GM21381 (cell line): ENCODE measurements at regions not wholly inside any gene's neighbourhood (a gene's known extent, or its start where the extent isn't known, plus 50 kb on each side); places are given as distances from the start of the nearest gene placed in this dataset.

ENCODE experiments used
- ATAC-seq: cut with Tn5 transposase; IDR thresholded peaks from one replicate; pipeline ENCODE4 v1.9.1; 2021; ENCODE audit warnings: mild to moderate bottlenecking, moderate library complexity; ENCODE audit not compliant: unreplicated experiment

DNA sequence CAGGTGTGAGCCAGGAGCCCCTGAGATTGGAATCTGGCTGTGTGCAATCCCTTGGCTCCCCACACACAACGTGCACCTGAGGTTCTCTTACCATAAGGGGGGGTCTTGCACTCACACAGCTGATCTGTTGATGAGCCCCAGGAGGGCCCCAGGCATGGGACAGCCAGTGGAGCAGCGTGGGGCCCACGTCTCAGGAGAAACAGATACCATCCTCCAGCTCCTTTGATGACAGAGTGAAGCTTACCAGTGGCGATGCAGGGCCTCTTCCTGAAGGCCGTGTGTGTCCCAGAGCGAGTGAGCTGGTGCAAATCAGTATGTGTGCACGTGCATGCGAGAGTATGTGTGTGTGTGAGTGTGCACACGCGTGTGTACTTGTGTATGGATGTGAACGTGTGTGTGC, 287.4 kb downstream of the IRX1 start:
- ATAC-seq, result no peak

DNA sequence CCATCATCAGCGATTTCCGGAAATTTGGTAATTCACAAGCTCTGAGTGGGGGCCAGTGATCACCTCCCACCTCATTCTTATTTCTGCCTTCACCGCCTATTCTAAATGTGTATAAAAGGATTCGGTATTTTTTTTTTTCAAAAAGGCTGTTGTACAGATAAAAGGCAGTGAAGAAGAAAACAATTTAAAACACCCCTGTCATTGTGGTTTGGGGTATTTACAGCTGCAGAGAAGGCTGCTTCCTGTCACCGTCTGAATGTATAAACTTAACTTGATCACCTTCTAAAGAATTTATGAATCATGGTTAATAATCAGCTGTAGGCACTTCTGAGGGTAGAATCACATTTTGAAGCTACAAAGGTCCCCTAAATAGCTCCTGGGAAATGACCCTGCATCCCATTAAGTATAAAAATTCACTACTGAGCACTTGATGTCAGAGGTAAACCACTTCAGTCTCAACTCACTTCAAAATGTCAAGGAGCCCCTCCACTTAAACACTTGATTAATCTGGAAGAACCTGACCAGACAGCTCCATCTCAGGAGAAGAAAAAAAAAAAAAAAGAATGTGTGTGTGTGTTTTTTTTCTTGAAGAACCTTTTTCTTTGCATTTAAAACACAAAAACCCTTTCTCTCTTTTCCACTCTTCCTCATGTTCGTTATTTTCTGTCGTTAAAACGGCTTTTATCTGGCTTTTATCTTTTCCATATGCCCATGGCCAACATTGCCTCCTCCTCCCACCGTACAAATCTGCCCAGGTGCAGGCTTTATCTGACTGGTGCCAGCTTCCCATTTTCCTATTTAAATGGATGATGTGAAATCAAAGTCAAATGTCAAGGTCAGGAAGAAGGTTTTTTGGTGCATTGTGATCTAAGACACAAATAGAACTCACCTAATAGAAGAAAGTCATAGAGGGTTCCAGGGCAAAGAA, 291.2 kb downstream of the IRX1 start:
- ATAC-seq, result no peak

GRCh38 chr5:3888310-3888709, 292.7 kb downstream of the IRX1 start:
- no peak for ATAC-seq

DNA sequence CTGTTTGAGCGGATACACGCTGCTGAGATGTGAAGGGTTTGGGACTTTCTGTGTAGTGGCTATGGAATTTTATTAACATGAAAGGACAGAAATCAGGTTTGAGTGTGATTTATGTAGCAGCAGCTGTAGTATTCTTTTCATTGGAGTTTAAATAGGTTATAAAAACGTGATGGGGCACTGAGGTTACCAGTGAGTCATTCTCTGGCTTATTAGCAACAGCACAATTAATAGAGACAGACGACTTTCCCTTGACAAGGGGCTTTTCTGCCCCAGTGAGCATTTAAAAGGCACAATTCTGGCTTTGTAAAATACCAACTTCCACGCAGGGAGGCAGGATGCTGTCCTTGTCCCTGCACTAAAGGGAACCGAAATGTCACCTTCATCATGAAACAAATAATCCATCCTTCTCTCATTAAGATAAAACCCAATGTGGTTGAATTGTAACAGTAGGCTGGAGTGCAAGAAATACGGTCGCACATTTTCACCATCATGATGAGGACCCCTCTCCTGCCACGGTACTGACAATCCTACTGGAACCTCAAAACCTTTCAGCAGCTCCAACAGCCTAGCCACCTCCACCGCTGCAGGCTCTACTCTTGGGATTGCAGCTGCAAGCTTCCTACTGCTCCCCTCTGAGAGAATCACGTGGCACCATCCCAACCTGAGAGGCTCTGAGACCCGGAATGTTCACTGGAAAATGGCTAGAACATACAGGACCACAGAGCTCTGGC, 293.9 kb downstream of the IRX1 start:
- no peak for ATAC-seq

- no peak for ATAC-seq
Measured at GRCh38 chr5:3891113-3891512, 295.5 kb downstream of the IRX1 start.

- ATAC-seq, result no peak
Measured at GRCh38 chr5:3893527-3893926, 297.9 kb downstream of the IRX1 start.

- ATAC-seq, result no peak
Measured at GRCh38 chr5:3893975-3894374, 298.3 kb downstream of the IRX1 start.

DNA sequence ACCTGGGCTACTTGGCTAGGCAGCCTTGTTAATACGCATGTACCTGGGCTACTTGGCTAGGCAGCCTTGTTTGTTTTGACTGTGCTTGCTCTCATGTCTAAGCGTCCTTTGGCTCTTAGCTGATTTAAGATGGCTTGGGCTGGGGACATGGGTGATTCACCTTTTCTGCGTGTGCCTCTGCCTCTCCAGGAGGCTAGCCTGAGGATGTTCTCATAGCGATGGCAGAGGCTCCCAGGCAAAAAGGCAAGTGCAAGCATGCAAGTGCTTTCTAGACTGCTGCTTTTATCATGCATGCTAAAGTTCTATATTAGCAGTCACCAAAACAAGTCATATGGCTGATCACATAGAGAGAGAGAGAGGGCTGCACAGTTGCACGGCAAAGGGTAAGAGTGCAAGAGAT, 300.5 kb downstream of the IRX1 start:
- no peak for ATAC-seq

DNA sequence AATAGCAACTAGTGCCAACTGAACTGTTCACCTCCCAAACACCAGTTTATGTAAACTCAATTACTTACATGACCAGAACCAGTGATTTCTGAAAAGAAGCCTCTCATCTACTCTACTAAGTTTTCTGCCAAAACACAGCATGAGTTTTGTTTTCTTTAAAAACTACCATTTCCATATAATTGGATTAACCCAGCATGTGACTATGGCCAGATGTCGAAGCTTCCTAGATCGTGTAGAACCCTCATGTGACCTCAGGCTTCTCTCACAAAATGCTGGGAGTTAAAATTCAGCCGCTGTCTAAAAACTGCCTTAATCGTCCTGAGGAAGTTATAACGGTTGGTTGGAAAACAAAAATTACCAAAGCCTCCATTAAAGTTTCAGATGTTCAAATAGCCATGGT, 303.5 kb downstream of the IRX1 start:
- no peak for ATAC-seq

DNA sequence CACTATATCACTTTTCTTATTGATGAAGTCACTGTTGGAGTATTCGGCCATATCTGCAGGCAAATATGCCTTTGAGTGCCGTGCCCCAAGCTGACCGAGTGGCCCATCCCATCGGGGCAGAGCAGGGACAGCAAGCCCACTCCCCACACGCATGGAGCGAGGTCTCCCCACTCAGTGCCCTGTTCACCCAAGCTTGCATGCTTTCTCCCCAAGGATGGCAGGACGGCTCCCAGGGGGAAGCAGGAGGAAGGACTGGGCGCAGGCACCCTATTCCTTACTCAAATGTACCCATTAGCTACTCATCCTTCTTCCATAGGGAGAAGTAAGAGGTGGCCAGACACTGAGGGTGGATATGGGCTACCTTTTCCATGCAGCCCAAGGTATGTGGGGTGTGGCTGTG, 309.0 kb downstream of the IRX1 start:
- ATAC-seq, result no peak

GRCh38 chr5:3905031-3905430, 309.4 kb downstream of the IRX1 start:
- ATAC-seq, result no peak

DNA sequence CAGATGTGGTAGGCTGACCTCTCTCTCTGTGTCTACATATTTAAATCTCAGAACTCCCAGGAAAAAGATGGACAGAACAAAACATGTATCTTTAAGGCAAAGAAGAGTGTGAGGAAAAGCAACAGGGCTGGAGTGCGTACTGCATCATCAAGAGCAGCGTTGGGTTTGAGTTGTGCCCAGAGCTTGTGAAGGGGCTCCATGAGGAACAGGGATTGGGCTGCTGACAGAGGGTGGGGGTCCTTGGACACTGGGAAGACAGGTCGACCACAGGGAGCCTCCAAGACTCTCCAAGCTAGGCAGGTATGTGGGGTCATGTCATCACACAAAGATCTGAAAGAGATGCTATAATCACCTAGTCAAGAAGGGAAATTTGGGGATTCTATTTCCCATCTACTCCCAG, 309.9 kb downstream of the IRX1 start:
- no peak for ATAC-seq

DNA sequence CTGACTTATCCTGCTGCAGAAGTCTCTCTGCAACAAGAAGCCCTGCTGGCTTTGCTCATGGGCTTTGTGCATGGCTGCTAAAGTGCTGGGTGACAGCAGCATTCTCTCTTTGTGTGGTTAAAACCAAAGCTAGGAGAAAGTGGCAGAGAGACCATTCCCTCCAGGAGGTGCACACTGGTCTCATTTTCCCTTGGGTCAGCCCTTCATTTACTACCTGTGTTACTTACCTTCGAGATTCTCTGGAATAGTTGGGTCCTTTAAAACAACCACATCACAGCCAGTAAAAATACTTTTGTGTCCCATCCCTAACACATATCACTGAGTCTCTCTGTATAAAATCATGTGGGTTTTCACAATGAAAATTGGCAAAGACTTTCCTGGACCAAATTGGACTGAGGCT, 315.5 kb downstream of the IRX1 start:
- ATAC-seq, result no peak

GRCh38 chr5:3911773-3912172, 316.1 kb downstream of the IRX1 start:
- no peak for ATAC-seq

DNA sequence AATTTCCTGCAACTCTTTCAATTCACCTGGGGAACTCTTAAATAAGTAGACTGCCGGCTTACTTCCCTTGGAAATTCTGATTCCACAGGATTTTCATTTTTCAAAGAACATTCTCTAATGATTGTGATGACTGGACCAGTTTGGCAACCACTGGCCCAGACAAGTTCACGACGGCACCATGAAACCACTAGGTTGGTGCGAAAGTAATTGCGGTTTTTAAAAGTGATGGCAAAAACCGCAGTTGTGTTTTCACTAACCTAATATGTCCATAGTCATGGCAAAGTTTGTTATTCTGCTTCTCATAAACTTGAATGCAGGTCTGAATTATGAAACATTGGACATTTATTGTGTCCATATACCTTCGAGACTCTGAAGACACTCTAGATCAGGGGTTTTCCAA, 317.2 kb downstream of the IRX1 start:
- ATAC-seq, result no peak

GRCh38 chr5:3913279-3913678, 317.6 kb downstream of the IRX1 start:
- ATAC-seq, result no peak

GRCh38 chr5:3925022-3925421, 329.4 kb downstream of the IRX1 start:
- ATAC-seq, result no peak

GRCh38 chr5:3925935-3926334, 330.3 kb downstream of the IRX1 start:
- ATAC-seq, result no peak

- ATAC-seq, result no peak
Measured at GRCh38 chr5:3929799-3930198, 334.2 kb downstream of the IRX1 start.

- no peak for ATAC-seq
Measured at GRCh38 chr5:3931976-3932375, 336.3 kb downstream of the IRX1 start.

DNA sequence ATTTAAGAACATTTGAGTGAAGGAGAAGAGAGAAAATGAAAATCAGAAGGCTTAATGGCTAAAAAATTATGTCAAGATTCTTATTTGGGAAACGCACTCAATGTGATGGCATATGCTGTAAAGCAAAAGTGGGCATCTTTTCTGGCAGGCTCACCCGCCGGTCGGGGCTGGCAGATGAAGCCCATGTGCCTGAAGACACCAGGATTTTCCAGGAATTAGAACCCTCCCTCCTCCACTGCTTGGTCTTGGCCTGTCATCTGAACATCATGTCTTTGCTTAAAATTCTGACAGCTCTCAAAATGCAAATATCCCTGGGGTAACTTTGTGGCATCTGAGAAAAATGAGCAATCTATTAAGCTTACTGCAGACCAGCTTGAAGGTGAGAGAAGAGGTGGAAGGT, 337.9 kb downstream of the IRX1 start:
- ATAC-seq, result no peak

DNA sequence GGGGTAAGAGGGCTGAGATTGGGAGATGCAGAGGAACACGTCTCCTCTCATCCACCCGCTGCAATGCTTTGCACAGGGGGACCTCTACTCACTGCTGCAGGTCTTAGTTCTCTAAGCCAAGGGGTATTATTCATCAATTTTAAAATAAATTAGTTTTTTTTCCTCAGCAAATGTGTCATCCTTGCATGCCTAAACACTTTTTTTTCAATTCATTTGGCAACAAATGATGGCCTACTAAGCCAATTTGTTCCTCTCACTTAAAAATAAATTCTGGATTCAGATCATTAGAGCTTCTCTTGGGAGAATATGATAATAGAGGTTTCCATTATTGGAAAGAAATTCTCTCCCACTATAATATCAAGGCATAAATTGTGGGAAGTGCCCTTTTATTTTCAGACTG, 338.3 kb downstream of the IRX1 start:
- no peak for ATAC-seq
